Right renal cortex interstitium (tissue), 3 donors: ENCODE measurements at regions not wholly inside any gene's neighbourhood (a gene's known extent, or its start where the extent isn't known, plus 50 kb on each side); places are given as distances from the start of the nearest gene placed in this dataset.

Experiments used
- DNase-seq, 3 donors: peaks; one replicate each; pipeline ENCODE4 v3.0.0-alpha.2; 2013; ENCODE audit warnings: low read depth in 3 of 3, low spot score in 2 of 3

GRCh38 chr12:114746297-114747011 is 62.5 kb upstream of the TBX3 start:
- no peak for DNase-seq

GRCh38 chr12:114744691-114745090 is 60.7 kb upstream of the TBX3 start:
- no peak for DNase-seq

- DNase-seq: no peak
Measured at GRCh38 chr12:114744285-114744684, 60.3 kb upstream of the TBX3 start.

GRCh38 chr12:114743799-114744198 is 59.8 kb upstream of the TBX3 start:
- DNase-seq: no peak

GRCh38 chr12:114743289-114743688 is 59.3 kb upstream of the TBX3 start:
- DNase-seq: no peak

GRCh38 chr12:114742363-114742762 is 58.4 kb upstream of the TBX3 start:
- DNase-seq: no peak

GRCh38 chr12:114741940-114742339 is 58.0 kb upstream of the TBX3 start:
- no peak for DNase-seq

- DNase-seq: no peak
Measured at GRCh38 chr12:114740448-114740847, 56.5 kb upstream of the TBX3 start.

- DNase-seq: no peak
Measured at GRCh38 chr12:114738460-114739184, 54.6 kb upstream of the TBX3 start.

- no peak for DNase-seq
Measured at GRCh38 chr12:114735680-114736374, 51.9 kb upstream of the TBX3 start.

- DNase-seq: no peak
Measured at GRCh38 chr12:114735011-114735410, 51.0 kb upstream of the TBX3 start.

- DNase-seq: no peak
Measured at GRCh38 chr12:114733919-114734318, 49.9 kb upstream of the TBX3 start.
